GM18868 (cell line): ENCODE measurements at regions not wholly inside any gene's neighbourhood (a gene's known extent, or its start where the extent isn't known, plus 50 kb on each side); places are given as distances from the start of the nearest gene placed in this dataset.

Experiments
- ATAC-seq: cut with Tn5 transposase; IDR thresholded peaks from one replicate; pipeline ENCODE4 v1.9.1; 2021; ENCODE audit warnings: mild to moderate bottlenecking, moderate library complexity; ENCODE audit not compliant: unreplicated experiment

DNA sequence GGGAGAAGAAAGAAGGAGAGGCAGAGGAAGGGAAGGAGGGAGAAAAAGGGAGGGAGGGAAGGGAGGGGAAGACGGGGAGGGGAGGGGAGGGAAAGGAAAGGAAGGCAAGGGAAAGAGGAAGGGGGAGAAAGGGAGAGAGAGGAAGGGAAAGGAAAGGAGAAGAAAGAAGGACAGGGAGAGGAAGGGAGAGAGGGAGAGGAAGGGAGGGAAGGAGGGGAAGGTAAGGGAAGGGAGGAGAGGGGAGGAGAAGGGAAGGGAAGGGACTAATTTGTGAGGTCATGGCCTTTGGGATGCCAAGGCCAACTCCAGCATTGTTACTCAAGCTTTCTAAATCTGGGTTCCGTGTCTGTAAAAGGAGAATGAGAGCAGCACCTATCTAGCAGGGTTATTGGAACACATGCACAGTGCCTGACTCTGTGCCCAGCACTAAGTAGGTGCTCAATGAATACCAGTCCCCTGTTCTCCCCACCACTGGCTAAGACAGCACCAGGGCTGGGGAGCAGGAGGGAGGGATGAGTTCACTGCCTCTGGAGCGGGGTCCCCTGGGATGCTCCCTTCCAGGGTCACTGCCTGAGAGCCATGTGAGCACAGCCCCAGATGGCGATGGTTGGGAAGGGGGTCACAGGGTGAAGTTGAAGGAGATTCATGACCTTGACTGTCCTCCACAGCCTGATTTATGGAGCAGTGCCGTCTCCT is 560.1 kb upstream of the TBX3 start:
- ATAC-seq, result no peak

DNA sequence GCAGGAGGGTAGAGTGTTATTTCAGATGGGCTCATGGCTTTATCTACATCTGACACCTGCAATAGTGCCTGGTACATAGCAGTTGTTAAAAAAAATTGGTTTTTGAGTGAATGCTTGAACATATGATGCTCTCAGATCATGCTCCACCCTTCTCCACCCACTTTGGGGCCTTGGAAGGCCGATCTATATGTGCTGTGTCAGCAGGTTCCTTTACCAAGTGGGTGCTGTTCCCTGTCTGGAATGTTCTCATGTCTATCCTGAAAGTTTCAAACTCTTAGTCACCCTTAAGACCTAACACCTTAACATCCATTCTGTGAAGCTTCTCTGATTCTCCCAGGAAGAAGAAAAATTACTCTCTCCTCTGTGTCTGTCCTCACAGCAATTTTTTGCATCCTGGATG is 556.3 kb upstream of the TBX3 start:
- no peak for ATAC-seq

DNA sequence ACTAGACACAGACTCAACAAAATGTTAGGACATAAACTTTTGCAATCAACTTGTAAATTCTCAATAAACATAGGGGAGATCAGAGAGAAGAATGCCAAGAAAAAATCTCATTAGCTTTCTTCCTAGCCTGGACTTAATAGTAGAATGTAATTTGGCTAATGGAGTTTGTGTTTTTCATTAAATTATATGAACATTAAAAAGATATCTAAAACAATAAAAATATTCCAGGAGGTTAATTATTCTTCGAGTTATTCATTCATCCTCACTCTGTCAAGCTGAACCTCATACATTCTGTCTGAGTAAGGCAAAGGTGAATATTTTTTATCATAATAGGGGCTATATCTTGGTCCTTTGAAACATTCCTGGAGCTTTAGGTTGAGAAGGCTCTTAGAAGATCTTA is 551.9 kb upstream of the TBX3 start:
- ATAC-seq, result no peak

DNA sequence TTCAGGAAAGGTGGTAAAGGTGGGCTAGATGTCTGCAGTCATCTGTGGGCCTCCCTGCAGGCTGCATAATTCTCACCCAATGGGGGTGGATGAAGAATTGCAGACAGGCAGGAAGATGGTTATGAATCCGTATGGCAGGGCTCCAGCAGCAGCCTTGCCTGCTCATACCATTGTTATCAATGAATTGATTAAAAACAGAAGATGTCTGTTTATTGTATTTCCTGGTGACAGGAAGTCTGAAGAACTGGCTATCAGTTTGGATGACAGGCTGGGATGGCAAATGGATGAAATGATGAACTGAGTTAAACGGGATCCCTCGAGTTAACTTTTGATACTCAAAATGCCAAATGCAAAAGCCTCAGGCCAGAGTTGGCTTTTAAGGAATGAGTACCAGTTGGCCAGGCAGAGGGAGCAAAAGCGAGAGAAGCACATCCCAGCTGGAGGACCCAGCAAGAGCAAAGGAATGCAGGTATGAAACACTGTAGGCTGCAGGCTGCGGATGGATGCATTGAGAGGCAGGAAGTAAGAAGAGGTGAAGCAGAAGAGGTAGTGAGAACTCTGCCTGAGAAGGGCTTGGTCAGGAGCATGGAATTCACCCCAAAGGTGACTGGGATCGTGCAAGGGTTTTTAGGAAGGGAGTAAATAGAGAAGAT is 550.0 kb upstream of the TBX3 start:
- ATAC-seq, result no peak

DNA sequence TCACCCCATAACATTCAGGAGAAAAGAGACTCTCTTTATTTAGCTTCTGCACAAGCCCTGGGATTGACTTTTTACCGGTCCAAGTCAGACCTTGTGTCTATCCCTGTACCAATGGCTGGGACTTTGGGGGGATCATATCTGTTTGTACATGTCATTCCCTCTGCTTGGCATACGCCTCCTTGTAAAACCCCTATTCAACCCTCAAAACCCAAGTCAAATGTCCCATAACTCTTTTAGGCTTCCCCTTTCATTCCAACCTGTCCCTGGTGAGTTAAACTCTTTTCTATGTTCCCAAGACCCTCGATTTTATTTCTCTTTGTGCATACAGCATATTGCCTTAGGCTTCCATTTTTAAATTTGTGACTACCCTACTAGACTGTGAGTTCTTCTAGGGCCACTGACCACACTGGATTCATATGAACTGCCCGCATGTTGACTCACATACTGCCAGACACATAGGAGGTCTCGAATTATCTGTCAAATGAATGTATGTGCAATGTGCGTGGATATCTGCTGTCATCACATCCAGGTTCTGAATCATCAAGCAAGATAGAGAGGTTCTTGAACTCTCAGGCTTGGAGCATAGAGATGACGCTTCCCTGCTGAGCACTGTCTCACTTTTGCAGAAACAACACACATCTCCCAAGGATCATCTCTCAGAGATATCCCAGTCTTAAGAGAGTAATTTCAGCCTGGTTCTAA is 548.6 kb upstream of the TBX3 start:
- ATAC-seq, result no peak

DNA sequence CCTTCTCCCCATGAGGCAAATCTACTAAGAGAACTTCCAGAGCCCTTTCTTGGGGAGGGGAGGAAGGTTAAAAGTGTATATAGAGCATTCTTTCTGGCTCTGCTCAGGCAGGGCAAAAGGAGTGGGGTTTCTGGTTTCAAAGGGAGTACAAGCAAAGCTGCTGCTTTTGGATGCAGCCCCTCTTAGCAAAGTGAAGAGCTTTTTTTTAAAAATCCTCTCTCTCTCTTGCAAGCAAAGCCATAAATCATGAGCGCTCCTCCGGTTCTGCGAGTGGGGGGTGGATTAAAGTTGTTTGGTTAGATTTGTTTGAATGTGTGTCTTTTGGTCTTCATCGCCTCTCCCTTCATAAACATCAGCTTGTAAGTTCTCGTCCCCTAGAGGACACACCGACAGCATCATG is 546.6 kb upstream of the TBX3 start:
- ATAC-seq, result no peak

DNA sequence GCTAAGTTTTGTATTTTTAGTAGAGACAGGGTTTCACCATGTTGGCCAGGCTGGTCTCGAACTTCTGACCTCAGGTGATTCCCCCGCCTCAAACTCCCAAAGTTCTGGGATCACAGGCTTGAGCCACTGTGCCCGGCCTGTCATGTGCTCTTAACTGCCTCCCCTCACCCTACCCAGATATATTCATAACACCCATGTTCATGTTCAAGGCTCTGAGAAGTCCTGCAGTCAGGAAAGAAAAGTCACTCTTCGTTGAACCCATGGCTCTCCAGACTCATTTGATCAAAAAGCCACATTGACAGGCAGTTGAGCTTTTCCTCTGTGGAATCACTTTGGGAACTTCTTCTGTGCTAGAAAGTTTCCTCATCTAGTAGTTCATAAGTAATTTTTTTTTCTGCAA is 545.5 kb upstream of the TBX3 start:
- ATAC-seq, result no peak

DNA sequence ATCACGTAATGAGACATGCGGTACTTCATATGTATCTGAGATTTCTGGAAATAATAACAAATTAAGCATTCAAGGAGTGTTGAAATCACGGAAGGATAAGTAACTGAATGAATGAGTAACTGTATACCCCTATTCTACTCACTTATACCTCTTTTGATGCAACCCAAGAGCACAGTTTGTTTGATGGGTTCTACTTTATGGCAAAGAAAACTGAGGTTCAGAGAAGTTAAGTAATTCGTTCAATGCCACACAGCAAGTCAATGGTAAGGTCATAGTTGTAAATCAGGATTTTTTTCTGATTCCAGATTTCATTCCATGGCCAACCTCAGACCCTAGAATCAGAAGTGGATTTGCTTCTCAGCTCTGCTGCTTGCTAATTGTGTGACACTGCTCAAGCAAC is 544.5 kb upstream of the TBX3 start:
- ATAC-seq, result no peak

DNA sequence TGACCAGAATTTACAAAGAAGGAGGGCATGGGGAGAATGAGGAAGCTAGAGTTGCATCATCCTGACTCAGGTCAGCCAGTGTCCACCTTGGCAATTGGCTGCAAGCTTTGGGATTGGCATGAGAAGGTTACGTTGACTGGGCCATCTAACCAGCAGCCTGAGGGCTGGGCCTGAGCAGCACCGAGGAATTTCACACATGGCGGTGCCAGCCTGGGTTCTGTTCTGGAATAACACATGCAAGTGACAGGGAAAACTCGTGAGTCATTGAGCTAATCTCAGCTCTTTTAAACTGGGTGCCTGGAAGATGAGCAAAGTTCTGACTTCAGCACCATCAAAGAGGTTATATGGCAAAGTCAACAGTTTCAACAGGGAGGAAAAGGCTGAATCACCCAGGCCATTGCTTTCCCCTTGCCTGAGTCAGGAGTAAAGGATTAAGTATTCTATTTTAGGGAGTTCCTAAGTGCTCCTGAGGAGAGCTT is 543.2 kb upstream of the TBX3 start:
- ATAC-seq, result no peak

DNA sequence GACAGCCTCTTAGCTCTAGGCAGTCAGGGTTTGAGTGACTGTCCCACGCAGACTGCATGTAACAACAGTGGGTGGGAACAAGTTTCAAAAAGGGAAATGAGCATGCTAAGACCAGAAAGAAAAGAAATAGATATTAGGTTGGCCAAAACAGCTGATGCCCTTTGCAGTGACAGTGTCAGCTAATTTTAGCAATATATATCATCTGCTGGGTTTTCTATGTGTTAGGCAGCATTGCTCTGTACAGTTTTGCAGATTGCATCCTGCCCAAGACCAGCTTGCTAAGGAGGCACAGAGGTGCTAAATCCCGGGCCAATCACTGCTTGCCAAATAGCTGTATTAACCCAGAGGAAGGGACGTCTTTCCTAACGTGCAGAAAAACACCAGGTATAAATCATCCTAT is 541.9 kb upstream of the TBX3 start:
- ATAC-seq, result no peak

DNA sequence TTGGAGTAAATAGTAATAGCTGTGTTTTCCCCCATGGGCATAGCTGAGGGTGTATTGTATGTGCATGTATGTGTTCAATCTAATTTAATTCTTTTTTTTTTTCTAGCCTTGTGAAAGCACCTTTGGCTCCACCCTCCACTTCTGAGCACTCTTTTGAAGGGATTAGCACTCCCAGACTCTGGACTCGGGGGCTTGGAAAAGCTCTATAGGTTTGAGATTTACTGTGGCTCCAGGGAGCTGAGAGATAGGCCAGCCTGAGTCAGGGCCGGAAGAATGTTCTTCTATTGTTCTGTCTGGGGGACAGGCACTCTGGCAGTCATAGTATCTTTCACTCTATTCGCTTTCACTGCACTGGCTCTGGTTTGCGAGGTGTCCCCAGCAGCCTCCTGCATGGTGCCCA is 540.0 kb upstream of the TBX3 start:
- no peak for ATAC-seq

DNA sequence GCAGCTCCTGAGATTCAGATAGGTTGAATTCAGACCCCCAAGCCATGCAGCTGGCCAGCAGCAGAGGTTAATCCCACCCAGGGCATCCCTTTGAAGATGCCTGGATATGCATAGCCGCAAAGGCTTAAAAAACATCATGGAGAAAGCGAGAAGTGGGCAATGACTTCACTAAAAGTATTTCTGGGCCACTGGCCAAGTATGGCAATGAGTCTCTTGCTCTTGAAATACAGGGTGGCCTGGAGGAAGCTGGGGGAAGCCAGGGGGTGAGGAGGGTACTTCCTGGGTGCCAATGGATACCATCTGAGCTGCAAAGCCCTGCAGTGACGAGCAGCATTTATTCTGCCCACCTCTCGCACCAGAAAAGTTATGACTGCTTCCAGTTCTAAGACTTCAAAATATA is 539.3 kb upstream of the TBX3 start:
- ATAC-seq, result no peak

DNA sequence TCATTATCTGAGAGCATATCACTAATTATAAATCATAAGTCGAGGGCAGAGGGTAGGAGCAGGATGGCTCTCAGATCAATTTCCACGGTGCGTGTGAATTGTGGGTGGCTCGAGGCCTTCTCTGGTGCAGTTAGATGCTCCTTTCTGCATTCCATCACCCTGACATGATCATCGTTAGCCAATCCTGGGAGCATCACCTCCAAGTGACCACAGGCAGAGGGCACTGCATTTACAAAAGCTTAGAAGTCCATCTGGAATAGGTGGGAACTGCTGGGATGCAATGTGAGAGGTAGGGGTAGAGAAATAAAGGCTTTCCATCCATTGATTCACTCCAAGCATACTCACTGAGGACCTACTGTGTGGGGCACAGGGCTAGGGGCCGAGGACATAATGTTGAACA is 538.2 kb upstream of the TBX3 start:
- no peak for ATAC-seq

DNA sequence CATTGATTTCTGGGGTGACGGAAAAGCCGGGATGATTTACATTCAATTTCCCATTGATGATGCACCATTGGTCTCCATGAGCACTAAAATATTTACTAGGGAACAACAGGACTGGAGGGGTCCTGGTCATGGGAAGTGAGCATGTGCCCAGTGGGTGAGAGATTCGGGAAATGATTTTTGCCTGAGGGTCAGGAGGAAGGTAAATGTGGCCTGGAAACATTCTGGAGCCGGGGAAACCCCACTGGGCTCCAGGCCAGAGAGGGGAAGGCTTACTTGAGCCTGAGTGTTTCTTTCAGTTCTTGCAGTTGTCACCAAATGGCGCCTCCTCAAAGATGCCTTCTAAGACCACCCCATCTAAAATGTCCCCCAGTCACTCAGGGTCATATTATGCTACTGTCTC is 532.3 kb upstream of the TBX3 start:
- ATAC-seq, result no peak

DNA sequence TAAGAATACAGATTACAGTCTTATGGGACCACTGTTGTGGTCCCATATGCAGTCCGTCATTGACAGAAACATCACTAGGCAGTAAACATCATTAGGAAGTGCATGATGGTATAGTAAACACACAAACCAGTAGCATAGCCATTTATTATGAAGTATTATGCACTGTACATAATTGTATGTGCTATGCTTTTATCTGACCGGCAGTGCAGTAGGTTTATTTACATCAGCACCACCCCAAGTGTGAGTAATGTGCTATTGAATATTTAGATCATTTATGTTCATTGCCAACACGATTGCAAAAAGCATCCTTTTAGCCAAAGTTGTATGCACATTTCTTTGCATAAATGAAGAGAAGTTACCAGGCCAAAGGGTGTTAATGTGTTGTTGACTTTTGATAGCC is 531.6 kb upstream of the TBX3 start:
- ATAC-seq, result no peak

DNA sequence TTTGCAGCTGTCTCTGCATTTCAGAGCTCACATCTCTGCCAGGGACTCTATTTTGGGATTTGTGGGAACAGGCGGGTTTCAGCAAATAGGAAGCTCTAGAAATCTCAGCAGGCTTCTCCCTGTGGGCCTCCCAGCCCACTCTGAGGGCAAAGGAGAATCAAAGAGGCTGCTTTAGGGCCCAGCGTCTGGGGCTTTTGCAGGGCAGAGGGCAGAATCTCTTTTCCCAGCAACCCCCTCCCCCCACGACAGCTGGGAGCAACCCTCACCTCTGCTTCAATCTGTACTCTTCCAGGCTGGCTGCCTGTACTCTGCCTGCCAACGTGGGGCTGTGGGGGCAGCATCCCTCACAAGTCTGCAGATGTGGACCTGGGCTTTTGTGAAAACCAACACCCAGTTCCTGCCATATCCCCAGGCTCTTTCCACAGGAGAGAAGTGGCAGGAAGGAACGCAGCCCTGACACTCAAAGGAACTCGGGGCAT is 529.6 kb upstream of the TBX3 start:
- no peak for ATAC-seq

DNA sequence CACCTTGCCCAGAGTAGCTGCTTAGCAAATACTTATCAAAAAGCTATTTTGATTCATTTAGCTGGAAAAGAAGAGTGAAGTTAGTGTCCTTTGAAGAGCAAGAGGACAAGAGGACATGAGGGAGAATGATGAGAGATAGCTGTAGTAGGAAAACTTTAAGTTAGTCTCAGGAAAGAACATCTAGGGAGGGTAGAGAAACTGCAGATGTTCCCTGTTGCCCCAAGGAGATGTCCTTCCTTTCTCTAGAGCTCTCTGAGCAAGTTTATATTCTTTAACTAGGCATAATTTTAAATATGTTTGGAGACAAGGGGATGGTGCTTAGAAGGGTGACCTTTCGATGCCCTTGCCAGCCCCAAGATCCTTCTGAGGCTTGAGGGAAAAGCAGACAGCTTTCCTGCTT is 529.1 kb upstream of the TBX3 start:
- no peak for ATAC-seq

DNA sequence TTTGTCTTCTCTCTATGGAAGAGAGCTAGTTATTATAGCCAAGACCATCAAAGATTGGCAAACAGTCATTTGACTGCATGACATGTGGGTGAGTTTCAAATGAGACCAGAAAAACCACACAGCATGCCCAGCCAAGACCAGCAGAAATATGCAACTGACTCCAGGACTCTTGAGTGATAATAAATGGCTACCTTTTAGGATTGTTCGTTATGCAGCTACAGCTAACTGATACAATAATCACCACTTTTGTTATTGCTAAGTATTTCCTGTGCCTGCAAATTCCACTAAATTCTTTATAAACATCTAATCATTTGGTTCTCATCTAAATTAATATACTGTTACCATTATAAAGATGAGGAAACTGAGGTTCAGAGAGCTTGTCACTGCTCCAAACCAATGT is 528.4 kb upstream of the TBX3 start:
- ATAC-seq, result no peak

DNA sequence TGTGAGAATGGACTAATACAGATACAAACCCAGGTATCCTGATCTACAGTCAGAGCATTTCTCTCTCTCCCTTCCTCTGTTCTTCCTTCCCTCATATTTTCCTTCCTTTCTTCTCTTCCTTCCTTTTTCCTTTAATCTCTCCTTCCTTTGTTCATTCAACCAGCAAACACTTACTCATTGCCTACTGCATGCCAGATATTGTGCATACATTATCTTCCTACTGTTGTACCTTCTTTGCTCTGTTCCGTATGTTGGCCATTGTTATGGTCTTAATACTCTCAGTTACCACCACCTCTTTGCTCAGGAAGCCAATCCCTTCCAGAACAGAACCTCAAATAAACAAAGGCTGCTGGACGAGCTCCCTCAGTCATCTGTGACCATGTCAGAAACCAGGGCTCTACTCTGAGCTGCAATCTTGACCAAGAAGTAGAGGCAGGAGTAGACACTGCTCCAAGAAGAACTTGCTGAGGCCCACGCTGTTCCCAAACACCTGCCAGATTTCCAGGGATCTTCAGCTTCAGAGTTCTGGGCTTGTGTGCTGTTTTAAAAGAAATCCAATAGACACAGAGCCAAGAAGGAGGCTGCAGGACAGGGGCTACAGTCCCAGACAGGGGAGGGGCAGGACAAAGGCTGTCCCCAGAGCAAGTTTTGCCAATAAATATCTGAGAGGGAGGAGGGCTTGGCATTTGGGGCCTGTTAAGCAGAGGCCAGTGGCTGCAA is 526.7 kb upstream of the TBX3 start:
- ATAC-seq, result no peak

DNA sequence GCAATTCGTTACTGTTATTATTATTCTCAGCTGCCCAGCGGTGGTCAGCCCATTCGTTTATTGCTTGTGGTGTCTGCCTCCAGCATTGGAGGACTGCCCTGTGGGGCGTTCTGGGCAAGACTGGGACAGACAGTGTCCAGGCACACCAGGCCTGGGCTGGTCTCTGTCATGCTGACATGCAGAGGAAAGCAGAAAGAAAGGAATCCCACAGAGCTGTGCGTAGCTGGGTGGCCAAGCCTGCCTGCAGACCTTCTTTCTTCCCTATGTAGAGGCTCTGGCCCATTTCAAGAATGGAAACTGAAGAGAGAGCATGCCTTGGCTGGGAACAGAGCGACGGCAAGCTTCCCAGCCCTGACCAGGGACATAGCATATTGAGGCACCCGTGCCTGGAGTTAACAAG is 525.3 kb upstream of the TBX3 start:
- ATAC-seq, result no peak

DNA sequence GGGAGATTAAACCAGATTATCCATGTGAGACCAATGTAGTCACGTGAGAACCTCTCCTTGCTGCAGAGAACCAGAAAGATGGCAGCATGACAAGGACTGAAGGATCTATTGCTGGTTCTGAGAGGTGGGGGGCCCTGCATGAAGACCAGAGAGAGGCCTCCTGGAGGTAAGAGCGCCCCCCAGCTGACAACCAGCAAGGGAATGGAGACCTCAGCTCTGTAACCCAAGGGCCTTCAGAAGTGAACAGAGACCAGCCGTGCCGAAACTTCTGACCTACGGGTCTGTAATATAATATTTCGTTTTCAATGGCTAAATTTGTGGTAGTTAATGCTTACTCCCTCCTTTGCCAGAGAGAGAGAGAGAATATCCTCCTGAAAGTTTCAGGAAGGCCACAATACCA is 524.1 kb upstream of the TBX3 start:
- no peak for ATAC-seq
